ENCODE measurements at regions not wholly inside any gene's neighbourhood (a gene's known extent, or its start where the extent isn't known, plus 50 kb on each side); places are given as distances from the start of the nearest gene placed in this dataset.

GRCh38 chr3:63151897-63152296 lies 126.2 kb upstream of the SYNPR start:
- TF ChIP-seq EP300 (IDR thresholded peaks at IDR 0.05): no peak
- no peak for TF ChIP-seq POLR2AphosphoS5 (IDR thresholded peaks at IDR 0.05)
- TF ChIP-seq, protein P1, sequence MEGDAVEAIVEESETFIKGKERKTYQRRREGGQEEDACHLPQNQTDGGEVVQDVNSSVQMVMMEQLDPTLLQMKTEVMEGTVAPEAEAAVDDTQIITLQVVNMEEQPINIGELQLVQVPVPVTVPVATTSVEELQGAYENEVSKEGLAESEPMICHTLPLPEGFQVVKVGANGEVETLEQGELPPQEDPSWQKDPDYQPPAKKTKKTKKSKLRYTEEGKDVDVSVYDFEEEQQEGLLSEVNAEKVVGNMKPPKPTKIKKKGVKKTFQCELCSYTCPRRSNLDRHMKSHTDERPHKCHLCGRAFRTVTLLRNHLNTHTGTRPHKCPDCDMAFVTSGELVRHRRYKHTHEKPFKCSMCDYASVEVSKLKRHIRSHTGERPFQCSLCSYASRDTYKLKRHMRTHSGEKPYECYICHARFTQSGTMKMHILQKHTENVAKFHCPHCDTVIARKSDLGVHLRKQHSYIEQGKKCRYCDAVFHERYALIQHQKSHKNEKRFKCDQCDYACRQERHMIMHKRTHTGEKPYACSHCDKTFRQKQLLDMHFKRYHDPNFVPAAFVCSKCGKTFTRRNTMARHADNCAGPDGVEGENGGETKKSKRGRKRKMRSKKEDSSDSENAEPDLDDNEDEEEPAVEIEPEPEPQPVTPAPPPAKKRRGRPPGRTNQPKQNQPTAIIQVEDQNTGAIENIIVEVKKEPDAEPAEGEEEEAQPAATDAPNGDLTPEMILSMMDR (IDR thresholded peaks at IDR 0.05): no peak
- TF ChIP-seq POLR2A (IDR thresholded peaks at IDR 0.05): no peak

Data from sigmoid colon (tissue), 4 donors.